Esophagus squamous epithelium (tissue), 4 donors: ENCODE measurements at regions not wholly inside any gene's neighbourhood (a gene's known extent, or its start where the extent isn't known, plus 50 kb on each side); places are given as distances from the start of the nearest gene placed in this dataset.

Experiments
- POLR2A ChIP-seq, 4 donors: fragments of 450-650 bp; IDR thresholded peaks; one replicate each; pipeline ENCODE4 v1.6.1; 2017; ENCODE audit warnings: antibody characterized with exemption in 4 of 4, mild to moderate bottlenecking in 4 of 4, moderate library complexity in 3 of 4
- TF ChIP-seq, protein P1 (sequence below), 6 experiments: fragments of 450-650 bp in 4 of 6; fragments of 200-600 bp in 2 of 6; sonication (generic) in 2 of 6; IDR thresholded peaks; one replicate each; pipeline ENCODE4 v1.5.1; 2016 to 2019; ENCODE audit warnings: antibody characterized with exemption in 6 of 6, mild to moderate bottlenecking in 4 of 6, moderate library complexity in 4 of 6

DNA sequence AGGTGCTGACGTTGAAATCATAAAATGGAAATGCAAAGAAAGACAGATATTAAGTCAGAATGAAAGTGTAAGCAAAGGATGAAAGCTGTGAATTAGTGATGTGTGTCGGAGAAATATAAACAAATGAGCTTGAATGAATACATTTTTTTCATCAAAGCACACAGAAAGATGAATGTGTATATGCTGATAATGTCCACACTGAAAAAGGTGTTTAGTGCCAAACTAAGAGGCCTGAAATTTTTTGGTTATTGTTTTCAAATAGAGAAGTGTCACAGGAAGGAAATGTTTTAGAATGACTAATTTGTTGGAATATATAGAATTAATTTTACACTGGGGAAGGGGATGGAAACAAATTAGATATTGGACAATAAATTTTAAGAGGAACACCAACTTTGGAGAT, 1217.6 kb downstream of the PCDH18 start:
- TF ChIP-seq, protein P1, sequence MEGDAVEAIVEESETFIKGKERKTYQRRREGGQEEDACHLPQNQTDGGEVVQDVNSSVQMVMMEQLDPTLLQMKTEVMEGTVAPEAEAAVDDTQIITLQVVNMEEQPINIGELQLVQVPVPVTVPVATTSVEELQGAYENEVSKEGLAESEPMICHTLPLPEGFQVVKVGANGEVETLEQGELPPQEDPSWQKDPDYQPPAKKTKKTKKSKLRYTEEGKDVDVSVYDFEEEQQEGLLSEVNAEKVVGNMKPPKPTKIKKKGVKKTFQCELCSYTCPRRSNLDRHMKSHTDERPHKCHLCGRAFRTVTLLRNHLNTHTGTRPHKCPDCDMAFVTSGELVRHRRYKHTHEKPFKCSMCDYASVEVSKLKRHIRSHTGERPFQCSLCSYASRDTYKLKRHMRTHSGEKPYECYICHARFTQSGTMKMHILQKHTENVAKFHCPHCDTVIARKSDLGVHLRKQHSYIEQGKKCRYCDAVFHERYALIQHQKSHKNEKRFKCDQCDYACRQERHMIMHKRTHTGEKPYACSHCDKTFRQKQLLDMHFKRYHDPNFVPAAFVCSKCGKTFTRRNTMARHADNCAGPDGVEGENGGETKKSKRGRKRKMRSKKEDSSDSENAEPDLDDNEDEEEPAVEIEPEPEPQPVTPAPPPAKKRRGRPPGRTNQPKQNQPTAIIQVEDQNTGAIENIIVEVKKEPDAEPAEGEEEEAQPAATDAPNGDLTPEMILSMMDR (IDR thresholded peaks at IDR 0.05) = no peak
- no peak for TF ChIP-seq POLR2A (IDR thresholded peaks at IDR 0.05)
